ENCODE measurements at regions not wholly inside any gene's neighbourhood (a gene's known extent, or its start where the extent isn't known, plus 50 kb on each side); places are given as distances from the start of the nearest gene placed in this dataset.

GRCh38 chr4:126455865-126456264 is 1141.1 kb downstream of the FAT4 start:
- TF ChIP-seq EP300 (IDR thresholded peaks at IDR 0.05) (no peak), POLR2AphosphoS5 (IDR thresholded peaks at IDR 0.05) (no peak), CTCF (IDR thresholded peaks at IDR 0.05) (no peak)
